Endothelial cell of umbilical vein (primary cell): ENCODE measurements at regions not wholly inside any gene's neighbourhood (a gene's known extent, or its start where the extent isn't known, plus 50 kb on each side); places are given as distances from the start of the nearest gene placed in this dataset.

Experiments
- BruUV-seq: library from RNA; stranded (reverse); fragments of 400-500 nt; replicated peaks from 2 replicates; lab custom pipeline; 2021; lab: Mats Ljungman, UMichigan
- CTCF ChIA-PET: fragments of 300-600, 350-600 bp; sonication (Branson Sonifier 250); formaldehyde crosslinking; loops from one replicate; lab custom pipeline; 2021; ENCODE audit warnings: antibody characterized with exemption, inconsistent platforms; lab: Charles Lee
- POLR2A ChIA-PET: fragments of 300-600, 350-600 bp; sonication (Branson Sonifier 250); formaldehyde crosslinking; loops from one replicate; lab custom pipeline; 2021; ENCODE audit warnings: antibody characterized with exemption, inconsistent platforms; lab: Charles Lee
- DNase-seq: peaks from one replicate; pipeline ENCODE4 v3.0.0-alpha.2; 2011; ENCODE audit warnings: low read depth, low spot score
- FAIRE-seq: peaks from 2 replicates; lab custom pipeline; 2011; peaks lifted over from hg19 to GRCh38; lab: Jason Lieb, UNC
- H2AFZ ChIP-seq: 2 replicates; pipeline ENCODE4 v1.6.0; 2012; ENCODE audit warnings: low read depth, low read length, control low read depth, inconsistent platforms
- H3K27ac ChIP-seq: 2 replicates; pipeline ENCODE4 v1.5.1; 2011; ENCODE audit warnings: low read depth, mild to moderate bottlenecking, control low read depth, low read length, moderate library complexity; ENCODE audit not compliant: insufficient read depth
- H3K27me3 ChIP-seq, 2 experiments: 2 replicates each; pipeline versions ENCODE4 v1.6.0 to v1.6.1; 2011; ENCODE audit warnings: low read length in 2 of 2, mixed read lengths in 1 of 2; ENCODE audit not compliant: control insufficient read depth in 2 of 2, insufficient read depth in 2 of 2
- H3K36me3 ChIP-seq, 2 experiments: 2 replicates in 1 of 2; 3 replicates in 1 of 2; pipeline ENCODE4 v1.5.1; 2011; ENCODE audit warnings: low read length in 2 of 2, mild to moderate bottlenecking in 1 of 2, moderate library complexity in 1 of 2; ENCODE audit not compliant: control insufficient read depth in 2 of 2, insufficient read depth in 2 of 2; ENCODE audit errors: extremely low read depth in 1 of 2
- H3K4me1 ChIP-seq: 3 replicates; pipeline ENCODE4 v1.5.1; 2011; ENCODE audit warnings: mild to moderate bottlenecking, low read length; ENCODE audit not compliant: control insufficient read depth, insufficient read depth; ENCODE audit errors: extremely low read depth
- H3K4me2 ChIP-seq: 2 replicates; pipeline ENCODE4 v1.6.1; 2011; ENCODE audit warnings: low read length, control low read depth, mixed read lengths; ENCODE audit not compliant: insufficient read depth
- H3K4me3 ChIP-seq, 3 experiments: fragments of 200-600 bp in 1 of 3; sonication (generic), shearing (Covaris generic) in 1 of 3; replicated peaks in 1 of 3; 2 replicates each; pipeline ENCODE4 v1.5.1; 2011 to 2016; ENCODE audit warnings: control low read depth in 3 of 3, low read length in 3 of 3, mild to moderate bottlenecking in 2 of 3, inconsistent platforms in 1 of 3, low read depth in 1 of 3, moderate library complexity in 1 of 3; ENCODE audit not compliant: insufficient read depth in 1 of 3
- H3K79me2 ChIP-seq: 2 replicates; pipeline ENCODE4 v1.6.0; 2012; ENCODE audit warnings: low read length, inconsistent platforms; ENCODE audit not compliant: control insufficient read depth, insufficient read depth
- H3K9ac ChIP-seq: replicated peaks from 2 replicates; pipeline ENCODE3; 2011; ENCODE audit warnings: low read length, control low read depth; ENCODE audit not compliant: insufficient read depth; ENCODE audit errors: extremely low read depth
- H3K9me1 ChIP-seq: replicated peaks from 3 replicates; pipeline ENCODE4 v1.6.0; 2011; ENCODE audit warnings: mild to moderate bottlenecking, low read length; ENCODE audit not compliant: control insufficient read depth, insufficient read depth; ENCODE audit errors: extremely low read depth
- H3K9me3 ChIP-seq: replicated peaks from 2 replicates; pipeline ENCODE4 v1.5.1; 2012; ENCODE audit warnings: low read length, inconsistent platforms; ENCODE audit not compliant: control insufficient read depth, insufficient read depth
- H4K20me1 ChIP-seq: replicated peaks from 2 replicates; pipeline ENCODE3; 2011; ENCODE audit warnings: mild to moderate bottlenecking, low read length; ENCODE audit not compliant: control insufficient read depth, insufficient read depth; ENCODE audit errors: extremely low read depth
- CTCF ChIP-seq, 2 donors: IDR thresholded peaks; 1 replicate in 1 of 2; 2 replicates in 1 of 2; pipeline ENCODE4 v1.5.1; 2011; ENCODE audit warnings: low read length in 2 of 2, mild to moderate bottlenecking in 2 of 2, moderate library complexity in 2 of 2, control low read depth in 1 of 2, inconsistent platforms in 1 of 2, low read depth in 1 of 2; ENCODE audit not compliant: insufficient read depth in 1 of 2; ENCODE audit errors: extremely low read depth in 1 of 2
- EZH2 ChIP-seq: IDR thresholded peaks from 2 replicates; pipeline ENCODE4 v1.6.1; 2012; ENCODE audit warnings: borderline replicate concordance, low read depth, mild to moderate bottlenecking, moderate library complexity, low read length, inconsistent platforms; ENCODE audit not compliant: severe bottlenecking
- FOS ChIP-seq: IDR thresholded peaks from 2 replicates; pipeline ENCODE4 v1.6.1; 2011; ENCODE audit warnings: mild to moderate bottlenecking, low read length, moderate library complexity, borderline replicate concordance; ENCODE audit not compliant: insufficient read depth
- GATA2 ChIP-seq: IDR thresholded peaks from 2 replicates; pipeline ENCODE4 v1.7.0; 2011; ENCODE audit warnings: low read depth, mild to moderate bottlenecking, moderate library complexity, mixed read lengths, low read length; ENCODE audit not compliant: insufficient read length, insufficient read depth
- JUN ChIP-seq: IDR thresholded peaks from 2 replicates; pipeline ENCODE4 v1.6.1; 2011; ENCODE audit warnings: borderline replicate concordance, low read depth; ENCODE audit not compliant: insufficient read length, insufficient read depth
- MAX ChIP-seq: IDR thresholded peaks from 2 replicates; pipeline ENCODE4 v1.6.1; 2011; ENCODE audit not compliant: insufficient read depth, insufficient read length
- MYC ChIP-seq: IDR thresholded peaks from one replicate; pipeline ENCODE4 v1.6.1; 2011; ENCODE audit warnings: mild to moderate bottlenecking, low read depth, low read length
- POLR2A ChIP-seq: IDR thresholded peaks from 2 replicates; pipeline ENCODE4 v1.6.1; 2012; ENCODE audit warnings: low read depth, mild to moderate bottlenecking, control low read depth, low read length
- POLR2AphosphoS5 ChIP-seq: IDR thresholded peaks from 2 replicates; pipeline ENCODE4 v1.6.1; 2012; ENCODE audit warnings: low read depth, mild to moderate bottlenecking, control low read depth, low read length, moderate library complexity; ENCODE audit not compliant: insufficient read depth
- dilution Hi-C: fragments of 300-500 bp; cut with MboI; formaldehyde crosslinking; loops from one replicate; pipeline ENCODE4 v1.15.0; 2019; ENCODE audit warnings: low sequenced_read_pairs; ENCODE audit not compliant: extremely low pct_ligation_motif_present
- intact Hi-C: fragments of 100-400 bp; cut with micrococcal nuclease; formaldehyde crosslinking; loops from one replicate; pipeline ENCODE4 v1.10.0; 2022

GRCh38 chr1:29576510-29576909 is 340.2 kb downstream of the PTPRU start:
- Histone ChIP-seq H3K27me3 (no peaks in the 10 kb centered on the region), H3K4me1 (no peaks in the 10 kb centered on the region), H3K9ac (no peak overlapping the region), H3K4me3 (no peak overlapping the region), H3K27ac (no peak overlapping the region), H2AFZ (no peak overlapping the region), H3K9me1 (no peaks in the 10 kb centered on the region), H3K79me2 (no peaks in the 10 kb centered on the region), H4K20me1 (no peaks in the 10 kb centered on the region), H3K9me3 (no peaks in the 10 kb centered on the region), H3K36me3 (no peaks in the 10 kb centered on the region), H3K4me2 (no peak overlapping the region)
- FAIRE-seq, result no peak
- DNase-seq, result no peak
- ChIA-PET CTCF (no interaction called here), POLR2A (no interaction called here)
- TF ChIP-seq JUN (no peak), POLR2A (no peak), CTCF (IDR thresholded peaks at IDR 0.05; ENCODE audit: extremely low read depth in 1 of 2, insufficient read depth in 1 of 2, low read depth in 1 of 2, low read length in 2 of 2) (no peak), EZH2 (no peak), MAX (no peak), POLR2AphosphoS5 (no peak), GATA2 (no peak), FOS (no peak), MYC (no peak)
- no TSS peak for BruUV-seq
- dilution Hi-C loops (no loop called here), intact Hi-C loops (no loop called here)
